HCT116 (cell line): ENCODE measurements at regions not wholly inside any gene's neighbourhood (a gene's known extent, or its start where the extent isn't known, plus 50 kb on each side); places are given as distances from the start of the nearest gene placed in this dataset.

Source experiments
- ATAC-seq: fragments of 200-7000 bp; cut with Tn5 transposase; 2 replicates; pipeline ENCODE4 v1.9.1; 2020; ENCODE audit warnings: mild to moderate bottlenecking, moderate library complexity
- BruUV-seq: library from RNA; stranded (reverse); fragments of 400-500 nt; replicated peaks from 2 replicates; lab custom pipeline; 2021; lab: Mats Ljungman, UMichigan
- CTCF ChIA-PET: fragments of 300-600 bp; sonication (Branson Sonifier 250); formaldehyde crosslinking; loops from one replicate; lab custom pipeline; 2021; ENCODE audit warnings: antibody characterized with exemption; lab: Charles Lee
- POLR2A ChIA-PET: fragments of 300-600, 350-600 bp; sonication (Branson Sonifier 250); formaldehyde crosslinking; loops from one replicate; lab custom pipeline; 2021; ENCODE audit warnings: antibody characterized with exemption; lab: Charles Lee
- RAD21 ChIA-PET, 2 experiments: fragments of 300-600 bp; sonication (Branson Sonifier 250); formaldehyde crosslinking; loops; one replicate each; lab custom pipeline; 2023; ENCODE audit warnings: low total read pairs in 2 of 2; ENCODE audit not compliant: uncharacterized antibody in 2 of 2, unreplicated experiment in 2 of 2, low non-redundant PET in 1 of 2; lab: Charles Lee
- DNase-seq: peaks from one replicate; pipeline ENCODE4 v3.0.0-alpha.2; 2010; ENCODE audit warnings: low read depth, low spot score
- H2AFZ ChIP-seq: fragments of 200-600 bp; shearing (Covaris generic), sonication (generic); 2 replicates; pipeline ENCODE4 v1.6.1; 2017; ENCODE audit warnings: low read depth, mixed run types, mixed read lengths, antibody characterized with exemption, low read length; ENCODE audit not compliant: poor library complexity, severe bottlenecking
- H3K27ac ChIP-seq: 2 replicates; pipeline ENCODE4 v1.5.1; 2012; ENCODE audit warnings: low read depth, low read length
- H3K27me3 ChIP-seq: fragments of 200-600 bp; sonication (generic); 2 replicates; pipeline ENCODE4 v1.6.1; 2016; ENCODE audit warnings: mixed run types, low read length, mixed read lengths; ENCODE audit not compliant: insufficient read depth
- H3K36me3 ChIP-seq, 2 experiments: fragments of 200-500 bp in 1 of 2; fragments of 200-600 bp in 1 of 2; sonication (Bioruptor generic) in 1 of 2; sonication (generic) in 1 of 2; 2 replicates each; pipeline versions ENCODE4 v1.5.1 to v1.6.1; 2014 to 2016; ENCODE audit warnings: low read length in 2 of 2, inconsistent platforms in 1 of 2, mixed read lengths in 1 of 2, mixed run types in 1 of 2; ENCODE audit not compliant: insufficient read depth in 2 of 2, control insufficient read depth in 1 of 2
- H3K4me1 ChIP-seq, 2 experiments: fragments of 200-600 bp in 1 of 2; sonication (generic) in 1 of 2; 2 replicates each; pipeline versions ENCODE4 v1.5.1 to v1.6.1; 2012 to 2017; ENCODE audit warnings: low read length in 2 of 2, inconsistent platforms in 1 of 2, mild to moderate bottlenecking in 1 of 2, mixed read lengths in 1 of 2, mixed run types in 1 of 2, moderate library complexity in 1 of 2; ENCODE audit not compliant: insufficient read depth in 2 of 2, control insufficient read depth in 1 of 2
- H3K4me2 ChIP-seq: fragments of 200-600 bp; sonication (generic); 2 replicates; pipeline ENCODE4 v1.6.1; 2017; ENCODE audit warnings: mixed run types, low read length, mixed read lengths
- H3K4me3 ChIP-seq, 2 experiments: fragments of 200-600 bp in 1 of 2; sonication (generic) in 1 of 2; replicated peaks in 1 of 2; 2 replicates each; pipeline ENCODE4 v1.5.1; 2011 to 2016; ENCODE audit warnings: low read length in 2 of 2, control low read depth in 1 of 2, low read depth in 1 of 2, mild to moderate bottlenecking in 1 of 2, mixed read lengths in 1 of 2, mixed run types in 1 of 2
- H3K79me2 ChIP-seq: fragments of 200-600 bp; sonication (generic); 2 replicates; pipeline ENCODE4 v1.6.1; 2017; ENCODE audit warnings: mild to moderate bottlenecking, mixed run types, low read length, moderate library complexity, mixed read lengths; ENCODE audit not compliant: insufficient read depth
- H3K9ac ChIP-seq: fragments of 200-600 bp; sonication (generic); 2 replicates; pipeline ENCODE4 v1.6.1; 2016; ENCODE audit warnings: low read length, mixed read lengths
- H3K9me2 ChIP-seq: fragments of 200-600 bp; sonication (generic), shearing (Covaris generic); 2 replicates; pipeline ENCODE4 v1.6.1; 2017; ENCODE audit warnings: mixed run types, mild to moderate bottlenecking, moderate library complexity; ENCODE audit not compliant: insufficient read depth
- H3K9me3 ChIP-seq, 2 experiments: fragments of 200-500 bp in 1 of 2; fragments of 200-600 bp in 1 of 2; sonication (Bioruptor generic) in 1 of 2; sonication (generic) in 1 of 2; 2 replicates each; pipeline ENCODE4 v1.6.1; 2014 to 2017; ENCODE audit warnings: low read length in 2 of 2, mixed read lengths in 2 of 2, inconsistent platforms in 1 of 2, low read depth in 1 of 2, mild to moderate bottlenecking in 1 of 2, mixed run types in 1 of 2, moderate library complexity in 1 of 2; ENCODE audit not compliant: control insufficient read depth in 1 of 2, insufficient read depth in 1 of 2
- H4K20me1 ChIP-seq: fragments of 200-600 bp; sonication (generic), shearing (Covaris generic); 2 replicates; pipeline ENCODE4 v1.6.1; 2017; ENCODE audit warnings: mixed run types, mild to moderate bottlenecking, moderate library complexity; ENCODE audit not compliant: insufficient read depth
- CBX3 ChIP-seq: IDR thresholded peaks from 2 replicates; pipeline ENCODE4 v1.6.1; 2012; ENCODE audit warnings: low read depth
- EGR1 ChIP-seq: IDR thresholded peaks from 2 replicates; pipeline ENCODE4 v1.6.1; 2012; ENCODE audit warnings: low read depth
- EZH2 ChIP-seq: fragments of 200-600 bp; sonication (generic); IDR thresholded peaks from 2 replicates; pipeline ENCODE4 v1.6.1; 2017; ENCODE audit warnings: antibody characterized with exemption, mixed run types
- REST ChIP-seq: IDR thresholded peaks from 2 replicates; pipeline ENCODE4 v1.6.1; 2012; ENCODE audit warnings: low read depth
- SIN3A ChIP-seq: IDR thresholded peaks from 2 replicates; pipeline ENCODE4 v1.6.1; 2012; ENCODE audit warnings: low read depth
- SP1 ChIP-seq: IDR thresholded peaks from 2 replicates; pipeline ENCODE4 v1.6.1; 2012; ENCODE audit warnings: low read depth
- SRF ChIP-seq: IDR thresholded peaks from 2 replicates; pipeline ENCODE4 v1.6.1; 2012; ENCODE audit warnings: low read depth
- ZFX ChIP-seq: fragments of 450-650 bp; IDR thresholded peaks from 2 replicates; pipeline ENCODE4 v1.6.1; 2017
- intact Hi-C: fragments of 100-400 bp; cut with micrococcal nuclease; formaldehyde crosslinking; loops from 2 replicates; pipeline ENCODE4 v1.10.0; 2022

DNA sequence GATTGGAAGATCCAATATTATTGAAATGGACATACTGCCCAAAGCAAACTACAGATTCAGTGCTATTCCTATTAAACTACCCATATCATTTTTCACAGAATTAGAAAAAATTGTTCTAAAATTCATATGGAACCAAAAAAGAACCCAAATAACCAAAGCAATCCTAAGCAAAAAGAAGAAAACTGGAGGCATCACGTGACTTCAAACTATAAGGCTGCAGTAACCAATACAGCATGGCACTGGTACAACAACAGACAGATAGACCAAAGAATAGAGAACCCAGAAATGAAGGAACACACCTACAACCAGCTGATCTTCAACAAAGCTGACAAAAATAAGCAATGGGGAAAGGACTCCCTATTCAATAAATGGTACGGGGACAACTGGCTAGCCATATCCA lies 765.4 kb downstream of the SORCS3 start (continued):
- no peak for TF ChIP-seq SRF
- TF ChIP-seq SIN3A, result no peak
- no peak for TF ChIP-seq EZH2
- TF ChIP-seq EGR1, result no peak
- TF ChIP-seq SP1, result no peak
- no peak for TF ChIP-seq REST

DNA sequence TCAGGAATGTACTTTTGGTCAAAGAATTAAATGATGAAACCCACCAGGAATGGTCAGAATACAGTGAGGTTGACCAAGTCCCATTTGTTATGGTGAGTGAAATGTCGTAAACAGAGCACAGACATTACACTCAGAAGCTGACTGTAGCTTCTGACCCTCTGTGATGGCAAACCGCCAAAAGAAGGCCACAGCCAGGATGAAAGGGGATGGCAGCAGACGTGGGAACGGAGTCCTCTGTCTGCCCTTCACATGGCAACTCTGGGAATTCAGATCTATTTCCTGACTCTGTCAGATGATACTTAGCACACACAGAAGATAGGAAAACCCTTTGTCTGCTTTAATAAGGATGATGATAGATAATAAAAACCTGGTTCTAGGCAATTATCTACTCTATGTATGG lies 757.1 kb downstream of the SORCS3 start:
- H2AFZ ChIP-seq, result no peak overlapping the region
- no peak overlapping the region for H3K4me3 ChIP-seq
- peaks cover 38 to 47% of the 10 kb centered on the region in 2 experiments; a peak in 3 of 4 replicates for H3K9me3 ChIP-seq
- ATAC-seq (no peak), DNase-seq (no peak)
- no TSS peak for BruUV-seq
- TF ChIP-seq ZFX, result no peak
- TF ChIP-seq CBX3, result no peak
- no peaks in the 10 kb centered on the region for H3K79me2 ChIP-seq
- POLR2A ChIA-PET, result no interaction called here
- no peaks in the 10 kb centered on the region for H3K4me1 ChIP-seq
- no peaks in the 10 kb centered on the region for H3K9me2 ChIP-seq
- no peaks in the 10 kb centered on the region for H3K36me3 ChIP-seq
- H4K20me1 ChIP-seq, result no peaks in the 10 kb centered on the region
- no peaks in the 10 kb centered on the region for H3K27me3 ChIP-seq
- no peak overlapping the region for H3K27ac ChIP-seq
- intact Hi-C loops, result no loop called here
- CTCF ChIA-PET, result no interaction called here
- RAD21 ChIA-PET, result no interaction called here
- H3K9ac ChIP-seq, result no peak overlapping the region
- H3K4me2 ChIP-seq, result no peak overlapping the region
